ENCODE measurements at regions not wholly inside any gene's neighbourhood (a gene's known extent, or its start where the extent isn't known, plus 50 kb on each side); places are given as distances from the start of the nearest gene placed in this dataset.

- TF ChIP-seq CTCF (IDR thresholded peaks at IDR 0.05) (no peak), POLR2A (IDR thresholded peaks at IDR 0.05) (no peak), EP300 (IDR thresholded peaks at IDR 0.05) (no peak)
Measured at GRCh38 chr10:31239961-31240360, 79.1 kb upstream of the ZEB1 start.

Data from ovary (tissue), 3 donors.